NAMALWA (cell line): ENCODE measurements at regions not wholly inside any gene's neighbourhood (a gene's known extent, or its start where the extent isn't known, plus 50 kb on each side); places are given as distances from the start of the nearest gene placed in this dataset.
A peak's percentile ranks its signal among the peaks of the same experiment; 100 is the strongest.

Experiments
- DNase-seq: peaks from one replicate; pipeline ENCODE4 v3.0.0-alpha.2; 2015; ENCODE audit warnings: low spot score

DNA sequence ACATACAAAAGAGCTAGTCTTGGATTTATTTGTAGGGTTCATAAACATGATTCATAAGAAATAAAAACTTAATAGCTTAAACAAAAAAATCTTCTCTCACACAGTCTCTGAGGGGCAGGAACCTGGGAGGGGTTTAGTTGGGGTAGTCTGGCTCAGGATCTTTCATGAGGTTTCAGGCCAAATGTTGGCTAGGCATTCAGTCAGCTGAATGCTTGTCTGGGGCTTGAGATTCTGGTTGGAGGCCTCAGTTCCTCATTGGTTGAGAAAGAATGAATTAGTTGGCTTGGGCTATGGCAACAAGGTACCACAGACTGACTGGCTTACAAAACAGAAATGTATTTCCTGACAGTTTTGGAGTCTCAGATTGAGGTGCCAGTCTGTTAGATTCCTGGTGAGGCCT lies 74.3 kb downstream of the ANKRD7 start:
- DNase-seq: no peak

DNA sequence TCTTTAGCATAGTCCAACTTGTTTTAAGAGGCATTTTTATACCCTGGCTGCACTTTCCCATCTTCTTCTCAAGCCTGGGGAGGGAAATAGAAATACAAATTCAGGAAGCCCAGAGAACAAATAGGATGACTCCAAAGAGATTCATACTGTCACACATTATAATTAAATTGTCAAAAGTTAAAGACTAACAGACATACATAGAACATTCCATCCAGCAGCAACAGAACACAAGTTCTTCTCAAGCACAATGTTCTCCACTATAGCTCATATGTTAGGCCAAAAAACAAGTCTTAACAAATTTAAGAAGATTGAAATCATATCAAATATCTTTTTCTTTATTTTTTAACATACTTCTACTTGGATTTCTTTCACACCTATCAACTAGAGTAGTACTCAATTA lies 75.7 kb downstream of the ANKRD7 start:
- no peak for DNase-seq

DNA sequence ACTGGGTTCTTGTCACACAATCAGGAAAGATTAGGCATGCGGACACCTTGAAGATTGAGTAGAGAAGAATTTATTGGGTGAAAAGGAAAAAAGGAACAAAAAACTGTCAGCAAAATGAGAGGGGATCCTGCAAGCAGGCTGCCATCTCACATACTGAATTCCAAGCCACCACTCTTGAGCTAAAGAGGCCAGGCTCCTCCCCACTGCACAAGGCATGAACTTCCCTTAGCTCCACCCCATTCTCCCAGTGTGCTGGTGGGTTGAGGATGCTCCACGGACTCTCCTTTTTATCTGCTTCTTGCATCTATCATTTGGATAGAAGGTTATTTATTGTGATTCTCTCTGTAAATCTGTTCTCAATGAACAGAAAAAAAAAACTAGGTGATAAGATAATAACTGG lies 79.6 kb downstream of the ANKRD7 start:
- DNase-seq: no peak

DNA sequence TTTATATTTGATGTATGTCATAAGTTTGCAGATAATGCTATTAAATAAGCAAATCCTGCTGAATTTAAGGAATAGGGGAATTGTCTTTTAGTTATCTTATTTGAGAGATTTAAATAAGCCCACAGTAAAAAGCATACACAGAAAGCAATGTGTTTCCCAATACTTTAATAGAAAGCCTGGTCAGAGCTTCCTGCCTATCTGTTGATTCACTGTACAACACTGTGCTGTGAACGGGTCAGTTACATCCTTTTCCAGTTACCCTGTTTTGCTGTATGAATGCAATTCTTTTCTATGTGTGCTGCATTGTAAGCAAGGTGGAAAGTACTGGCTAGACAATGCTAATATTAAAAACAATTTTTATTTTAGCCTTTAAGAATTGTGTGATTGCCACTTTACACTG lies 81.2 kb downstream of the ANKRD7 start:
- DNase-seq: no peak

DNA sequence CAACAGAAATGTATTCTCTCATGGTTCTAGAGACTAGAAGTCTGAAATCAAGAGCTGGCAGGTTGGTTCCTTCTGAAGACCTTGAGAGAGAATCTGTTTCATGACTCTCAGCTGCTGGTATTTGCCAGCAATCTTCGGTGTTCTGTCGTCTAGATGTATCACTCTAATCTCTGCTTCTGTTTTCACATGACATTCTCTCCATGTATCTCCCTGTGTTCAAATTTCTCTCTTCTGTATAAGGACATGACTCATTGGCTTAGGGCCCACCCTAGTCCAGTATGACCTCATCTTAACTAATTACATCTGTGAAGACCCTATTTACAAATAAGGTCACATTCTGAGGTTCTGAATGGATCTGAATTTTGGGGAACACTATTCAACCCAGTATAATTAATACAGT lies 82.3 kb downstream of the ANKRD7 start:
- no peak for DNase-seq

DNA sequence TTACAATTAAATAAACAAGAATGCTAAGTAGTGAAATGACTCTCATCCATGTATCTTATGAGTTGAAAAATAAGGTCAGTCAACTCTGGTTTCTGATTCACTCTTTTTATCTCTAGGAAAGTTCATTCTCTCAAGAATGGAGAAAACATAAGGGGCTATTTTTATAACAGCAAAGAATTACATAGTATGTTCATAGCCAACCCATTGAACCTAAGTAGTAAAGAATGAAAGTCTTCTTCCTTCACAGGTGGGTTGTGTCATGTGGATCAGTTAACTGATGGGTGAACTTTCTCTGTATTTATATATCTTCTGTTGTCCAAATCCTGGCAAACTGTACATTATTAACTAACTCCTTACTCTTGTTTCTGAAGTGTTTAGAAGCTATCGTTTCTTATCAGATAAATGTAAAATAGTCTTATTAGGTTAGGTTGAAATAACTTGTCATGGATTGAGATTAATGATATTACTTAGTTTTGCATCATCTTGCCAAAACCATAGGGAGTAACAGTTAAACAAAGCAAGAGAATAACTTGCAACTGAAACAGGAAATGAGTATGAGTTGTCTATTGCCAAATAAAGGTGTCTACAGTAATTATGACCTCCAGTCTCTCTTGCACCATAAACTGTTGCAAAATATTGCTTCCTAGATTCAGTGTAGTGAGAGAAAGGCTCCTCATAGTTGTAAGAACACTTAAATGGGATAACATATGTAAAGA lies 86.8 kb downstream of the ANKRD7 start:
- no peak for DNase-seq

DNA sequence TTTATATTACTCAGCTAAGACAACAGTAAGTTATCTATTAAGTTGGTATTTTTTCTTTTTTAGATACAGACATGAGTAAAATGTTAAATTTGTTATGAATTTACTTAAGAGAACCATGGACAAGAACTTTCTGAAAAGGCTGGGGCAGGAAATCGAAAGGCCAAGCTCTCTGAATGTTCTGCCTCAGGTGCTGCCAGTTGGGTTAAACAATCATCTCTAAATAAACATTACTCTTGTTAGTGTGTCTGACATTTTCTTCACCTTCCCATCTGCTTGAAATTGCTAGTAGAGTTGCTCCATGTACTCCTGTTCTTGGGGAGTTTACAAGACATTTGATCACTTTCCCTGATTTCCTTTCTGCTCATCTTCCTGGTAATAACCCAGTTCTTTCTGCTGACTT lies 87.5 kb downstream of the ANKRD7 start:
- no peak for DNase-seq

DNA sequence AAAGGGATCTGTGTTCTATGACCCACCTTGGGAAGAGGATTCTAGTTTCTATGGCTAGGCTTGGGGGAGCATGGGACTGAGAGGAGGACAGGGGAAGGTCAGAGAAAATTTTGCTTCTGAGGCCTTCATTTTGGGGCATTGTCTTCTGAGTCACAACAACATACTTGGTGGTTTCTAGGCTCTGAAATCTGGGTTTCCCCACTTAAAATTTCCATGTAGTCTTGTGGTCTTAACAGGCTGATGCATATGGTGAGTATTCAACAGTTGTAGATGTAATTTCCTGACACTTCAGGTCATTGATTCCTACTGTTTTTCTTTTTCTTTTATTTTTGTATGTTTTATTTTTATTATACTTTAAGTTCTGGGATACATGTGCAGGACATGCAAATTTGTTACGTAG lies 88.5 kb downstream of the ANKRD7 start:
- no peak for DNase-seq

DNA sequence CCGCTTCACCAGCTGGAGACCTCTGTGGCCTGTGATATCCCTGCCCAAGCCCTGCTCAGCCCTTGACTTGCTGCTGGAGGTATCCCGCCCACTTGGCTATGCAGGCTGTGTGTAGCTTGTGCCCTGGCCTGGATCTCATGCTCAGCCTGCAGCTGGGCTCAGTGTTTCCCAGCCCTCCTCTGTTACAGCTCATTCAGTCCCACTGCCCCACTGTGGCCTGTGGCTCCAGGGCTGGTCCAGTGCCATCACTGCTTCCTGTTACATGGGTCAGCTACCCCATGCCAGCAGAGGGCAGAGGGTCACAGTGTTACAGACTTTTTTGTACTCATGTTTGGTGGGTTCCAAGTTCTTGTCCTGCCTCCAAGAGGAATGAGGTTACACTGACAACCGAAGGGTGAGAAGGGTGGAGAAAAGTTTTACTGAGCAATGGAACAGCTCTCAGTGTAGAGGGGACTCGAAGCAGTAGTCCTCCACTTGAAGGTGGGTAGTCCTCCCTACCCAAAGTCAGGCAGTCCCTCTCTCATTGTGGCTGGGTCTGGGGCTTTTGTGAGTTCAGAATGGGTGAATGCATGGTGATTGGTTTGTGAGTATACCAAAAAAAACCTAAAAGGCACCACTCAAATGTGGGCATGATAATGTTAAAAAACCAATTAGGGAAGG lies 100.4 kb downstream of the ANKRD7 start:
- no peak for DNase-seq

DNA sequence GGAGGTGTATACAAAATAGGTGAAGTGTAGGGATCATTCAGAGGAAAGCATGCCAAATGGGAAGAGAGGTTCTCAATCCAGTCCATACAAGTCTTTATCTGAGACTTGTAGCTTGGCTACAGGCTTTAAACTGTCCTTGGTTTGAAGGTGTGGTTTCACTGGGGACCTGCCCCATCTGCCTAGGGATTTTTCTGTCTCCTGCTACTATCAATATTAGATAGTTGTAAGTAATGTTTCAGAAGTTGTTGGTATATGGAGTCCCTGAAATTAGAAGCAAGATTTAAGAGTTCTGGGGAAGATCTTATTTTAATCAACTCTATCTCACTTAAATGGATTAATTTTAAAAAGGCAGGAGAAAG lies 100.9 kb downstream of the ANKRD7 start:
- no peak for DNase-seq

DNA sequence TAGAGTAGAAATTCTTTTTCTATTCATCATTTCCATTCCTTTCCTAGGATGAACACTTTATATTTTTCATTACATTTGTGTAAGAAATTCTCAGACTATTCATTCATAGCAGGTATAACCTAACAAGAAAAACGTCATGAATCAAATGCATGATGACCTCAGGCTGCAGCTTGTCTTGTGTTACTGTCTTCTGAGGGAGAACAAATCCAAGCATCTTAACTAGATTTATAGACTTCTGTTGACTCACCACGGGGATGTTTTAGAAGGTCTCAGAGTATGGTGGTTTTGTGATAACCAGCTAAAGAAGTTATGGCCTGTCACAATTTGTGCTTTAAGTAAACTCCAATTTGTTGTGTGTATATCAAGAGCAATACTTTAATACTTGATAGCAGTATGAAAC lies 102.7 kb downstream of the ANKRD7 start:
- no peak for DNase-seq

DNA sequence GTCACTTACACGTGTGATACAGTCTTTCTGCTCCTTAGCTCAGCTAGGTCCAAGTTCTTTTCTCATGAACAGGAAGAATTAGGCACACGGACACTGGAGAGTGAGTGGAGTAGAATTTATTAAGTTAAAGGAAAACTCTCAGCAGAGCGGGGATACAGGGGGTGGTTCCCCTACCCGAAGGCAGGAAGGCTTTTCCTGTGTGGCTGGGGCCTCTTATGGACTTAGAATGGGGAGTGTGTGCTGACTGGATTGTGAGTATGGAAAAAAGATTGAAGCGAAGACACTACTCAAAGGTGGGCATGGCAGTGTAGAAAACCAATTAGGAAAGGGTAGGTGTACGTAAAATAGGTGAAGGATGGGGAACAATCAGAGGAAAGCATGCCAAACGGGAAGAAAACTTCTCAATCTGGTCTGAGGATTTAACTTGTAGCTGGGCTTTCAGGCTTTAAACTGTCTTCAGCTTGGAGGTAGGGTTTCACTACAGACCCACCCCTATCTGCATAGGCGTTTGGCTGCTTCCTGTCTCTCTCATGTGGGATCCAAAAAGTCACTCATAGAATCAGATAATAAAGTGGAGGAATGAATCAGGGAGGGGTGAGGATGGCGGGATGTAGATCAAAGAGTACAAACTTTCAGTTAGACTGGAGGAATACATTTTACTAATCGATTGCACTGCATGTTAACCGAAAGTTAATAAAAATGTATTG lies 104.2 kb downstream of the ANKRD7 start:
- DNase-seq: no peak

DNA sequence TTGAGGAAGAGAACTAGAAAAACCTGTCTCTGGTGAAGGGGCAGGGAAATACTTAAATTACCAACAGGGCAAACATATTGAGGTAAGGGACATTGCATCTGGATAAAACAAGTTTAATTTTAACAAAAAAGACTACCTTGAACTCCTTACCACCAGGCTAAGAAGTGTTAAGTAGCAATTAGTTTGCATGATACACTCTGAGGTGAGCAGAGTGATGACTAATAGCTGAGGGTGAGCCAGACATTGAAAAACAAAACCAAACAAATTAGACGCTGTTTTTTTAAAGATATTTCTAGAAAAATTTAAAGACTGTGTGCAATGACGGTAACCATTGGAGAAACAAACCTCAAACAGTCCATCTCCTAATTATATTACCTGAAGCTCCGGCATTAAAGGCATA lies 105.9 kb downstream of the ANKRD7 start:
- DNase-seq: no peak

DNA sequence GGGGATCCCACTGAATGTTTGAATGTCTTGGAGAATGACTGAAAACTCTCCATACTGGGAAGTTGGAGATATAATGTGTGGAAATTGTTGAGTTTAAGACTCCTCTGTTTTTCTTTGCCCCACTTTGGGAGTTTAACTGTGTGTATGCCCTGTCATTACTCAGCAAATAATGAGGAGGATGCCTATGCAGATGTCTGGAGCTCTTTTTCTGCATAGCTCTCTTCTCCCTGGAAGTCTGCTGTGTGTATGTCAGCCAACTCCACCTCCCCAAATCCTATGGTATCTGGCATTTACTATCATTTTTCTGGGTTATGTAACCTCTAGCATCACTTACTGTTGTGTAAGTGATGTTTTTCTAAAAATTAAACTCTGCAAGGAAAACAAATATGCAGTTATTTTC lies 122.2 kb downstream of the ANKRD7 start:
- DNase-seq: no peak

DNA sequence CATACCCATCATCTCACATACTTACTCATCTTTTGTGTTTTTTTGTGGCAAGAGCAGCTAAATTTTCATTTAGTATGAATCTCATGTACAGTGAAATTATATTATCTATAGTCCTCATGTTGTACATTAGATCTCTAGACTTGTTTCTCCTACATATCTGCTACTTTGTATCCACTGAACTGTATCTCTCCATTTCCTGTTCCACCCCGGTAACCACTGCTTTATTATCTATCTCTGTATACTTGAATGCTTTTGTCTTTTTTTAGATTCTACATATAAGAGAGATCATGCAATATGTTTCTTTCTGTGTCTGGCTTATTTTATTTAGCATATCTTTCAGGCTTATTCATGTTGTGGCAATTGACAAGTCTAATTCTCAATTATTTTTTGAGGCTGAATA lies 125.1 kb downstream of the ANKRD7 start:
- no peak for DNase-seq

DNA sequence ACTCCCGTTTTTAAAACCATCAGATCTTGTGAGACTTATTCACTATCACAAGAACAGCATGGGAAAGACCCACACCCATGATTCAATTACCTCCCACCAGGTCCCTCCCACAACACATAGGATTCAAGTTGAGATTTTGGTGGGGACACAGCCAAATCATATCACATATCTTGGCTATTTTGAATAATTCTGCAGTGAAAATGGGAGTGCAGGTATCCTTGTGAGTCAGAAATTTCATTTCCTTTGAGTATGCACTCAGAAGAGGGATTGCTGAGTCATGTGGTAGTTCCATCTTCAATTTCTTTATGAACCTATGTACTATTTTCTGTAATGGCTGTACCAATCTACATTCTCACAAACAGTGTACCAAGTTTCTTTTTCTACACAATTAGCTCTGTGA lies 125.8 kb downstream of the ANKRD7 start:
- no peak for DNase-seq

DNA sequence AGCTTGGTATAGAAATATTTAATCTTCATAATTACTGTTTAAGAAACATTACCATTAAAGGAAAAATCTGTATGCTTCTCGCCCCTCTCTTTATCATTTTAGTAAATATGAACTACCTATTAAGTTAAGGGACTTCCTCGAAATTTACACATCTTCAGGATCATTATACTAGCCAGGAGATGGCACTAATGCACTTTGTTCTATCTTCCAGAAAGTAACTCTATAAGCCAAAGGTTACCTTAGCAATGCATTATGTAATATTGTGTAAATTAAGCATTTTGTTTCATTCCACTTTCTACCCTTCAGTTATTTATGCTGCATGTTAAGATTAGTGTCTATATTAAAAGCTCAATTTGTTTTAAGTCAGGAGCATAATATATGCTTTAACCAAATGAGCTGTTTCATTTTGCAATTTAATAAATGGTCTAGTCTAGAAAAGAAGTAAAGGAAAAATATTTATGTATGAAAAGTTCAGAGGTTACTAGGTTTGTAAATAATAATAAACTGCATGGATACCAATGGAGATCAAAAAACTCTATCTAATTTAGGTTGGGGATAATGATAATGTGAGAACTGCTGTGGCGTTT lies 128.5 kb downstream of the ANKRD7 start:
- peak; percentile 63 for DNase-seq

DNA sequence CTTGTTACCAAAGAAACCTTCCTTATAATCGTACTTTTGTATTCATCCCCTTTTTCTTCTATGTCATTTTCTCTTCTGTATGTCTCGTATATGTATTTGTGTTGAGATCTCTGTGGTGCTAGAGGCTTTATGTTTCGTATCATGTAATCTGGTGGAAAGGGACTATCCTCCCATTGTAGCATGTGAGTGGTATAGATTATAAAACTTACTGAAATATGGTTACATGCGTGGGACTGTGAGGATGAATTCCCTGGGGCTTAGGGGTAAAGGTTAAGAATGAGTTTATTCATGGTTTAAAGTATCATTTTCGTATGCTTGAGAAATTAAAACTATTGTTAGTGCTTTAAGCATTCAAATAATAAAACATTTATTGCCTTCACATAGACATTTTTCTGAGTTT lies 141.9 kb downstream of the ANKRD7 start:
- DNase-seq: no peak

DNA sequence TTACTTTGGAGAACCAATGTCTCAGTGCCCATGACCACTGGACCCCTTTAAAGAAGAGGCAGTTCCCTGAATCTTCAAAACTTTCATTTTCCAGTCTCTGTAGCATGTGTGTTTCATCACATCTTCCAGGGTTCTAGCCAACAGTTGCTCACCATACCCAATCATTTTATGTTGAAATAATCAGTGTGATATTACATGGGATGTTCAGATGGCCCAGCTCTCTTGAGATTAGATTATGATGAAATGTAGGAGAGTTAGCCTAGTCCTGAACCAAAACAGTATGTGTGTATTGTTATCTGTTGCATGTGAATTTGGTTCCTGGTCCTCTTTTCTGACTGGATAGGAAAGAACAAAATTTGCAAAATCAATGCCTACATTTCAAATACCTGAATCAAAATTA lies 144.5 kb downstream of the ANKRD7 start:
- no peak for DNase-seq

DNA sequence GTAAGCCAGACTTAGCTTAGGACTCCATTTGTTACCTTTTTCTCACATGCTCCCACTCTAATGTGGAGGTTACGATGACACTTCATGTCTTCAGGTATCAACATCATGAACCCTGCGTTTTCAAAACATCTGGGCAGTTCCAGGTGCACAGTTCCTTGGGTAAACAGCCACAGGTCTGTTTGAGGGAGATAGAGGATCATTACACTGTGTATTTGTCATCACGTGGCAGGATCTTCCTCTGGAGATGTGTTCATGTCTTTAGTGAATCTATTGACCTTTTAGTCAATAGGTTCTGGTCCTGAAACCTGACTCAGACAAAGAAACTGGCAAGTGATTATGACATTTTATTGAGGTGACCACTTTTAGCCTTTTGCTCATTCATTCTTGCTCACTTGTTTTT lies 145.5 kb downstream of the ANKRD7 start:
- DNase-seq: no peak

DNA sequence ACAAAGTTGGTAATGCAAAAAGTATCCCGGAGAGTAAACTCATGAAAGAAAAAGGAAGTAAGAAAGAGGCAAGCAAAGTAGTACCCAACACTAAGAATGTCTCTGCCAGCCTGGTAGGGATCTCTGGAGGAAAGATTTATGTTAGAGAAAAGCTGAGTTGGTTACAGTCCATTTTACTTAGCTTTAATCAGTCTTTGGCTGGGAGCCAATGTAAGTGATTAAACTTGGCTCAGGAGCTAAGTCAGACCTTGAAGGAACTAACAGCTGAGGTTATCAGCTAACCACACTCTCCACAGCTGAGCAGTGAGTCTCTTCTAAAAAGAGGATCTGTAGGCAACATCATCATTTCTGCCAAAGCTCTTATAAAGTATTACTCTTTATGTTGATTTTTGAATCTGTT lies 148.0 kb downstream of the ANKRD7 start:
- DNase-seq: peak; percentile 21

DNA sequence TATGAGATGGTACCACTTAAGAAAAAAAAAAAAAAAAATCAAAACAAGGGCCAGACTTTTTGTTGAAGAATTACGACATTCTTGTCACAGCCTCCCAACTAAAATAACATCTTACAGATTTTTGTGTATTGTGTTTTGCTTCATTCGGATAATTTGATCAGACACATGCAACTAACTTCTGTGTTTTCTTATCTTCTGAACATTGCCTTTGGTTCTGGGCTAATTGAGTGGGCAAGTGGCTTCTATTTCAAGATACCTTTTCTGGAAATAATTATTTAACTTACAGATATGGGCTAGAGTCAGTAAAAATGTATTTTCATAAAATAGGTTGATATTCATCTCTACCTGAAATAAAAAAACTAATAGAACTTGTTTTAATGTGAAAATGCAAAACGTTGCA lies 165.1 kb downstream of the ANKRD7 start:
- DNase-seq: no peak

DNA sequence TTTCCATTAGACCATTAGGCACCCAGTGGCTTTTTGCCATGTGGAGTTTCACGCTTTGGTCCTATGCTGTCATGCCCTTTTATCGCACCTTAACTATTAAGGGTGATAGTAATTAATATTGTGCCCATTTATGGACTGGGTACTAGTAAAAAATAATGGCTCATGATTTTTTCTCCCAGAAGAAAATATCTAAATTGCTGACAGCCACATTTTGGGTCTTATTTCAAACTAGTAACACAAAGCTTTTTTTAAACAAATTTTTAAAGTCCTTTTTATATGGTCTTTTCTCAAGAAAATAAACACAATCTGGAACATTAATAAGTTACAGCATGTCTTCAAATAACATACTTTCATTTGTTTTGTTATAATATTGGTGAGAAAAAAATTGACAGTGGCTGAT lies 179.7 kb downstream of the ANKRD7 start:
- DNase-seq: no peak
